ENCODE measurements at regions not wholly inside any gene's neighbourhood (a gene's known extent, or its start where the extent isn't known, plus 50 kb on each side); places are given as distances from the start of the nearest gene placed in this dataset.

GRCh38 chr1:60958001-60958400 is 124.4 kb upstream of the NFIA start:
- Histone ChIP-seq H2AFZ (ENCODE audit: low read length) (no peak overlapping the region), H4K91ac (replicated peaks; ENCODE audit: insufficient read length, low read length) (no peak overlapping the region), H3K4me2 (ENCODE audit: insufficient read depth in 1 of 2, low read depth in 2 of 2, low read length in 2 of 2) (no peak overlapping the region), H3K23ac (ENCODE audit: insufficient read length) (no peak overlapping the region), H2BK120ac (replicated peaks; ENCODE audit: low read depth, low read length) (no peak overlapping the region), H2AK5ac (ENCODE audit: low read depth, low read length) (no peak overlapping the region), H3K27ac (ENCODE audit: low read depth, low read length) (no peak overlapping the region), H4K8ac (ENCODE audit: extremely low read depth, insufficient read depth, low read length) (no peak overlapping the region), H3K4me1 (replicated peaks in 1 of 4; ENCODE audit: control insufficient read depth in 3 of 4, insufficient read depth in 4 of 4, low read length in 3 of 4) (no peaks in the 10 kb centered on the region), H2BK5ac (ENCODE audit: low read depth, low read length) (no peak overlapping the region), H4K5ac (ENCODE audit: insufficient read length, low read depth, low read length) (no peak overlapping the region), H3K56ac (replicated peaks; ENCODE audit: insufficient read length, low read depth, low read length) (no peak overlapping the region), H3K18ac (ENCODE audit: extremely low read depth, low read length) (no peak overlapping the region), H2BK12ac (ENCODE audit: low read depth, low read length) (no peak overlapping the region), H3K9ac (replicated peaks in 1 of 4; ENCODE audit: extremely low read depth in 1 of 4, low read depth in 3 of 4, low read length in 3 of 4) (no peak overlapping the region), H3K23me2 (ENCODE audit: low read depth, low read length) (no peaks in the 10 kb centered on the region), H4K20me1 (replicated peaks in 1 of 2; ENCODE audit: control insufficient read depth in 1 of 2, insufficient read depth in 2 of 2, low read length in 2 of 2) (no peaks in the 10 kb centered on the region), H3K79me1 (ENCODE audit: low read depth, low read length) (no peaks in the 10 kb centered on the region), H3K4ac (replicated peaks; ENCODE audit: insufficient read length, low read depth, low read length) (no peak overlapping the region), H2BK20ac (ENCODE audit: low read length) (no peak overlapping the region), H2BK15ac (ENCODE audit: low read length) (no peak overlapping the region), H3K14ac (ENCODE audit: insufficient read length) (no peak overlapping the region), H3K36me3 (ENCODE audit: control insufficient read depth in 2 of 4, insufficient read depth in 4 of 4, low read length in 3 of 4) (no peaks in the 10 kb centered on the region), H3K27me3 (replicated peaks in 1 of 4; ENCODE audit: control insufficient read depth in 3 of 4, extremely low read depth in 1 of 4, insufficient read depth in 3 of 4, low read length in 3 of 4) (no peaks in the 10 kb centered on the region), H3K79me2 (ENCODE audit: control insufficient read depth in 1 of 2, insufficient read depth in 2 of 2, low read length in 2 of 2) (no peaks in the 10 kb centered on the region), H3K9me3 (ENCODE audit: insufficient read depth in 2 of 2, low read depth in 1 of 2, low read length in 1 of 2) (peaks cover 0 to 2% of the 10 kb centered on the region in 2 experiments; a peak in 1 of 4 replicates), H3K4me3 (ENCODE audit: extremely low read depth in 1 of 4, insufficient read depth in 2 of 4, low read depth in 3 of 4, low read length in 4 of 4) (no peak overlapping the region)
- WGBS, 2 experiments (ENCODE audit: extremely low coverage in 1 of 2, insufficient coverage in 1 of 2, insufficient read length in 1 of 2, insufficient replicate concordance in 2 of 2, low coverage in 1 of 2, low lambda C conversion rate in 2 of 2, missing lambda C conversion rate in 1 of 2) = 95% methylated on average over 3 of the region's 3 CpGs; no CpG with 5 or more reads in 1 of the 2 experiments
- ChIA-PET CTCF (ENCODE audit: partially characterized antibody) (interaction anchor here (0.7 kb wide), 1 partner anchor 1136 kb away, joined by 3 read pairs; no protein-coding TSS in a partner anchor), POLR2A (ENCODE audit: partially characterized antibody) (no interaction called here)
- FAIRE-seq = no peak
- DNase-seq (ENCODE audit: low read depth in 1 of 2, low spot score in 2 of 2) = no peak
- TF ChIP-seq SAP30 (IDR thresholded peaks at IDR 0.05; ENCODE audit: insufficient read depth, insufficient replicate concordance, low read length) (no peak), FOSL1 (IDR thresholded peaks at IDR 0.05; ENCODE audit: insufficient read depth, low read depth, low read length) (no peak), SIRT6 (IDR thresholded peaks at IDR 0.05; ENCODE audit: low read length) (no peak), JUND (IDR thresholded peaks at IDR 0.05; ENCODE audit: low read length) (no peak), SP4 (IDR thresholded peaks at IDR 0.05; ENCODE audit: low read length) (no peak), TAF1 (IDR thresholded peaks at IDR 0.05; ENCODE audit: low read depth, low read length) (no peak), CHD2 (IDR thresholded peaks at IDR 0.05; ENCODE audit: low read length) (no peak), NRF1 (IDR thresholded peaks at IDR 0.05; ENCODE audit: low read depth, low read length) (no peak), PHF8 (conservative IDR thresholded peaks at IDR 0.05; ENCODE audit: low read depth, low read length) (no peak), CHD1 (IDR thresholded peaks at IDR 0.05; ENCODE audit: low read depth, low read length) (no peak), BCL11A (IDR thresholded peaks at IDR 0.05; ENCODE audit: low read depth in 2 of 2, low read length in 2 of 2) (no peak), HDAC2 (IDR thresholded peaks at IDR 0.05; ENCODE audit: borderline replicate concordance in 1 of 2, low read depth in 2 of 2, low read length in 2 of 2) (no peak), CREB1 (IDR thresholded peaks at IDR 0.05) (no peak), SUZ12 (IDR thresholded peaks at IDR 0.05; ENCODE audit: low read length) (no peak), GABPA (IDR thresholded peaks at IDR 0.05; ENCODE audit: borderline replicate concordance, insufficient read depth, low read length) (no peak), TAF7 (optimal IDR thresholded peaks at IDR 0.05; ENCODE audit: borderline replicate concordance, low read depth, low read length) (no peak)
